Retinal pigment epithelial cell (primary cell): ENCODE measurements at regions not wholly inside any gene's neighbourhood (a gene's known extent, or its start where the extent isn't known, plus 50 kb on each side); places are given as distances from the start of the nearest gene placed in this dataset.

Experiments
- DNase-seq: peaks from one replicate; pipeline ENCODE4 v3.0.0-alpha.2; 2010; ENCODE audit warnings: low read depth
- H3K4me3 ChIP-seq: 2 replicates; pipeline ENCODE4 v1.5.1; 2011; ENCODE audit warnings: mild to moderate bottlenecking, low read length, control low read depth, moderate library complexity
- TF ChIP-seq, protein P1 (sequence below): conservative IDR thresholded peaks from 2 replicates; pipeline ENCODE4 v1.5.1; 2011; ENCODE audit warnings: low read depth, low read length, control low read depth, inconsistent platforms

- no peak overlapping the region for H3K4me3 ChIP-seq
- DNase-seq: no peak
- TF ChIP-seq, protein P1, sequence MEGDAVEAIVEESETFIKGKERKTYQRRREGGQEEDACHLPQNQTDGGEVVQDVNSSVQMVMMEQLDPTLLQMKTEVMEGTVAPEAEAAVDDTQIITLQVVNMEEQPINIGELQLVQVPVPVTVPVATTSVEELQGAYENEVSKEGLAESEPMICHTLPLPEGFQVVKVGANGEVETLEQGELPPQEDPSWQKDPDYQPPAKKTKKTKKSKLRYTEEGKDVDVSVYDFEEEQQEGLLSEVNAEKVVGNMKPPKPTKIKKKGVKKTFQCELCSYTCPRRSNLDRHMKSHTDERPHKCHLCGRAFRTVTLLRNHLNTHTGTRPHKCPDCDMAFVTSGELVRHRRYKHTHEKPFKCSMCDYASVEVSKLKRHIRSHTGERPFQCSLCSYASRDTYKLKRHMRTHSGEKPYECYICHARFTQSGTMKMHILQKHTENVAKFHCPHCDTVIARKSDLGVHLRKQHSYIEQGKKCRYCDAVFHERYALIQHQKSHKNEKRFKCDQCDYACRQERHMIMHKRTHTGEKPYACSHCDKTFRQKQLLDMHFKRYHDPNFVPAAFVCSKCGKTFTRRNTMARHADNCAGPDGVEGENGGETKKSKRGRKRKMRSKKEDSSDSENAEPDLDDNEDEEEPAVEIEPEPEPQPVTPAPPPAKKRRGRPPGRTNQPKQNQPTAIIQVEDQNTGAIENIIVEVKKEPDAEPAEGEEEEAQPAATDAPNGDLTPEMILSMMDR: no peak
Observed at GRCh38 chr15:97401195-97401594, 559.3 kb upstream of the ARRDC4 start.

GRCh38 chr15:97401970-97402369 lies 558.5 kb upstream of the ARRDC4 start:
- H3K4me3 ChIP-seq: no peak overlapping the region
- TF ChIP-seq, protein P1: no peak
- DNase-seq: no peak

GRCh38 chr15:97406841-97407240 lies 553.7 kb upstream of the ARRDC4 start:
- no peak overlapping the region for H3K4me3 ChIP-seq
- DNase-seq: no peak
- TF ChIP-seq, protein P1: no peak

GRCh38 chr15:97410897-97411575 lies 549.5 kb upstream of the ARRDC4 start:
- no peak overlapping the region for H3K4me3 ChIP-seq
- no peak for DNase-seq
- TF ChIP-seq, protein P1: no peak

- DNase-seq: no peak
Observed at GRCh38 chr15:97420130-97420529, 540.4 kb upstream of the ARRDC4 start.

DNA sequence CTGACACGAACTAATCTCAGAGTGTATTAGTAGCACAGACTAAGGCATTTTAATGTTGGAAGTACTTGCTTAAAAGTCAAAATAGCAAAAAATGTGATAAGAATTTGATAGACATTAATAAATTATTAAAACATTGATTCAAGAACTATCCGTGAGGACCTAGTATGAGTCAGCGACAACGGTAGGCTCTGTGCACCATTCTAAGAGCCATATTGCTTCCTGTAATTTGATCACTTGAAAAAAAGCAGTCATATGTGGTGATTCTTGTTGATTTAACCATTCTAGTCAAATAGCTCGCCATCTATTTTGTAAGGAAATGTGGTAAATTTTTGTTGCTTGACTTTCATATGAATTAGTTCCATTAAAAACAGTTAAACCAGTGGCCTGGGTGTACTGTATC lies 534.9 kb upstream of the ARRDC4 start:
- no peak for DNase-seq
- H3K4me3 ChIP-seq: no peak overlapping the region
- TF ChIP-seq, protein P1: no peak

More at GRCh38 chr15:97420130-97420529, 540.4 kb upstream of the ARRDC4 start:
- TF ChIP-seq, protein P1: no peak
- H3K4me3 ChIP-seq: no peak overlapping the region

DNA sequence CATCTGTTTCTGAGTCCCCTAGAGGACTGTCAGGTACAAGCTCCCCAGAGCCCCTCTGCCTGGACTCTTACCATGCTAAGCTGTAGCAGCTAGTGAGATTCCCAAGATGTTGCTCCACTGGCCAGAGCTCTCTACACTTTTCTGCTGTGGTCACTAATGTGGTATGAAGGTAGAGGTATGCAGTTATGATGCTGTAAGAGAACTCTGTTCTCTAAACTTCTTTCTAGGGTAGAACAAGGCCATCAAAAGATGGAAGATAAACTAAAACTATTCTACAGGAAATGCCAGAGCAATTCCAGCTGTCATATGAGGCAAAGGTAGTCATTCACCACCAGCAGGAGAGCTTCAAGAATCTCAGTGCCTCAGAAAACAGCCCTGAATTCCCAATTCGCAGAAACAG lies 517.4 kb upstream of the ARRDC4 start:
- no peak for DNase-seq

More for the DNA sequence above, 517.4 kb upstream of the ARRDC4 start:
- TF ChIP-seq, protein P1: no peak
- no peak overlapping the region for H3K4me3 ChIP-seq
